ENCODE measurements at regions not wholly inside any gene's neighbourhood (a gene's known extent, or its start where the extent isn't known, plus 50 kb on each side); places are given as distances from the start of the nearest gene placed in this dataset.
"Not testable (repeated sequence)": the region's sequence is repeated elsewhere in the genome, so short reads cannot be mapped to it uniquely, and the experiment has no call there.

- peak; percentile 25 for DNase-seq
Observed at GRCh38 chr5:123721675-123722276, 209.8 kb downstream of the CSNK1G3 start.

- peak; percentile 12 for DNase-seq
Observed at GRCh38 chr5:123720955-123721354, 209.0 kb downstream of the CSNK1G3 start.

DNA sequence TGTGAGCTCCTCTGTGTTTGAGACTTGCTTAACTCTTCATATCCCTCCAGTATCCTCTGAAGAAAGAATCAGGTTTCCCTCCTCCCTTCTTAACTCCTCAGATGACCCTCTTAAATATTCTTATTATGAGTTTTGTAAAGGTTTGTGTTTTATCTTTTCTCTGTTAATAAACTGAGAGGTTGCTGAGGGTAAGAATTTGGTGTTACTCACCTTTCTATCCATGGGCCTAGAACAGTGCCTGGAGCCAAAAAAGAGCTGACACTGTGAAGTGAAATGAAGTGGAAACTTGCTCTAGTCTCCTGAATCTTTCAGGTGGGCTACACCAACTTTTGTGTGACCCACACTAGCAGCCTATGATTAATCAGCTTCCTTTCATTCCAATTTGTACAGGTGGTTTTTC, 208.4 kb downstream of the CSNK1G3 start:
- no peak for DNase-seq

GRCh38 chr5:123719004-123719403, 207.0 kb downstream of the CSNK1G3 start:
- no peak for DNase-seq

GRCh38 chr5:123718238-123718637, 206.3 kb downstream of the CSNK1G3 start:
- no peak for DNase-seq

DNA sequence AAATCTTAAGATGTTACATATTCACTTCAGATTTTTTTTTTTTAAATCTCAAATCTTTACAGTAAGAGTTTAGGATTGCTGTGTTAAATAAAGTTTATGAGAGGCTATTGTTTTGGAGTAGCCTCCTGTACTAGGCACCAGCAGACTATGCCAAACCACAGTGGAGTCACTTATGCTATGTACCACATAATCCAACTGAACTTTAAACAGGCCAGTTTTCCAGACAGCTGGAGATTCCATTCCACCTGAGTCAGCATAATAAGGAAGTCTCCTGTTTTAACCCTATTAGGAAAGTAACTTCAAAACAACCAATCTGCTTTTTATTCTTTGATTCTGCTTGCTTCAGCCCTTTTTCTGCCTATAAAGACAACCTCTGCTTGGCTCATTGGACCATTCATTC, 205.2 kb downstream of the CSNK1G3 start:
- no peak for DNase-seq

- no peak for DNase-seq
Observed at GRCh38 chr5:123710031-123710430, 198.1 kb downstream of the CSNK1G3 start.

DNA sequence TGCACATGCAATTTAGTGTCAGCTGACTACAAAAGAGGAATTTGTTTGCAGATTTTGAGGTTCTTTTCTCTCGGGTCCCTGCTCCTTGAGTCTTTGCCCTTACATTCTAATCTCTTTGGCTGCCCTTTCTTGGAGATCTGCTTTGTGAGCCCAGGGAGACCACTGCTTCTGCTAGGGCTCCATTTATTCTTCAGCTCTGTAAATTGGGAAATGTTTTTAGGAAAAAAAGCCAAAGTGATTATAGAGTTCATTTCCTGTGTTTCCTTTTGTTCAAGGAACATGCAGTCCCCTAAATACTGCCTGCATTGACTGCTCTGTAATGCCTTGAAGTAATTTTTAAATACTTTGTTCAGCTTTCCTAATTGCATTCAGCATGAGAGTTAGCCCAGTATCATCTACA, 197.4 kb downstream of the CSNK1G3 start:
- no peak for DNase-seq

- no peak for DNase-seq
Observed at GRCh38 chr5:123708074-123708806, 196.3 kb downstream of the CSNK1G3 start.

DNA sequence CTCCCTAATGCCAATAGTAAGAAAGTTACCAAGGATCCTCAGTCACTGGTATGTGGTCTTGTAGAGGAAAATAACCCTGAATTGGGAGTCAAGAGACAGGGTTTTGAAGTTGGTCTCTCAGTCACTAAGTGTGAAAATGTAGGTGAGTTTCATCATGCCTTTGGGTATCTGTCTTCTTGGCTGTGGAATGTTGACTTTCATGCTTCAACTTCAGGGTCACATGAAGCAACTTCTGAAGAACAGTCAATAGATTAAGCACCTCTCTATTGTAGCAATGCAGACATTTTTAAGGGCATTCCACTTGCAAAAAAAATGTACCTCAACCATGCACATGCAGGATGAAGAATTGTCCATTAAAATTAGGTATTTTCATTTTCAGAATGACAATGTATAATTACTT, 194.6 kb downstream of the CSNK1G3 start:
- DNase-seq = no peak

- DNase-seq = no peak
Observed at GRCh38 chr5:123705741-123706140, 193.8 kb downstream of the CSNK1G3 start.

- DNase-seq = no peak
Observed at GRCh38 chr5:123701511-123702200, 189.7 kb downstream of the CSNK1G3 start.

DNA sequence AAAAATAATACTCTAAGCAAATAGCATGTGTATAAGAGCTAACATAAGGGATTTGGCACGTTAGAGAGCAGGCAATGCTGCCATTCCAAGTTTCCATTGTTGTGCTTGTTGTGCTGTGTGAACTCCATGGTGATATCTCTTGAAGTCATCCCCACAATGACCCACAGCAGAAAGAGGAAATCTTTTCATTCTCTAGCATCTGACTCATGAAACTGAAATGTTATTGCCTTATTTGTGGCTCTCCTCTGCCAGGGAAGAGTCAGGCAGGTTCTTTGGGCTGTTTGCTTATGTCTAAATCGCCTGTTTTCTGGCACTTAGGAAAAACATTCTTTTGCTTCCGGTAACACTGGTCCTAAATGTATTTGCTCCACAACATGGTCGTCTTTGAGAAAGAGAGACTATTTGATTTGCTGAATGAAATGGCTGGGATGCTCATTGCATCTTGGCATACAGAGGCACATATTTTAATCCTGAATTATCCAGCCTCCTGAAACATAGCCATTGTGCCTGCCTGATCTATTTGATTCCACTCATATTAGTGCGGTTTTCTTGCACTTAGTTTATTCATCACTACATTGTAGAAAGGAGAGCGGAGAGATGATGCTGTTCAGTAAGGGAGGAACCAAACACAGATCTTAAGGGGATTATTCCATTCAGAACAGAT, 188.8 kb downstream of the CSNK1G3 start:
- no peak for DNase-seq

DNA sequence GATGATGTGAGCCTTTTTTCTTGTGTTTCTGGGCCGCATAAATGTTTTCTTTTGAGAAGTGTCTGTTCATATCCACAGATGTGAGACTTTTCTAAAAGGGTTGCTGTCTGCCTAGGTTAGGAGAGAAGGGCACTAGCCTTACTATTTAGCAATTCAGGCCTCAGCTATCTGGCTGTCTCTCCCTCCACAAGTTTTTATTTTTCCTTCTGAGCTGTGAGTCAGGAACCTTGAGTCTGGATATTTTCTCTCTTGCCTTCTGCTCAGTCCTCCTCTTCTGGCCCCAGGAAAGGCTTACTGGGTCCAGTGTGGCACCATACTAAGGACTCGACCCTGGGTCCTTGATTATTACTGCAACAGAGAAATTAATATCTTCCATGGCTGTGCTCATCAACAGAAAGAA, 187.6 kb downstream of the CSNK1G3 start:
- DNase-seq = no peak

- DNase-seq = not testable (repeated sequence)
Observed at GRCh38 chr5:123698937-123699336, 187.0 kb downstream of the CSNK1G3 start.

GRCh38 chr5:123696921-123697341, 185.0 kb downstream of the CSNK1G3 start:
- DNase-seq = no peak

- DNase-seq = no peak
Observed at GRCh38 chr5:123690821-123691220, 178.8 kb downstream of the CSNK1G3 start.

DNA sequence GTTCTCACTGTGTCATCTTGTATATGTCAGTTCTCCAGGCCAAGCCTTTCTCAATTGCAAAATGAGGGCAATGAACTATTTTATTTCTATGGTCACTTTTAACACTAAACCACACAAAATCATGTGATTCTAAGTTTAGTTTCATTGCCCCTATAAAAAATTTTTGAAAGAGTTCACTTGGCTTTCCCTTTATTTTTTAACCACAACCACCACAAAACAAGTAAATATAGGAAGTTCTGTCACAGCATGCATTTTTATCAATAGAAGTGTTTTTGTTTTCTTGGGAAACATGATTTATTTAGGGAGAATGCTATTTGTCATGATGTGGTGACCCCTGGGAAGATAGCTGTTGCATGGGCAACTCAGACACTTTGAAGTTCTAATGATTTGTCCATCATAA, 169.1 kb downstream of the CSNK1G3 start:
- no peak for DNase-seq

DNA sequence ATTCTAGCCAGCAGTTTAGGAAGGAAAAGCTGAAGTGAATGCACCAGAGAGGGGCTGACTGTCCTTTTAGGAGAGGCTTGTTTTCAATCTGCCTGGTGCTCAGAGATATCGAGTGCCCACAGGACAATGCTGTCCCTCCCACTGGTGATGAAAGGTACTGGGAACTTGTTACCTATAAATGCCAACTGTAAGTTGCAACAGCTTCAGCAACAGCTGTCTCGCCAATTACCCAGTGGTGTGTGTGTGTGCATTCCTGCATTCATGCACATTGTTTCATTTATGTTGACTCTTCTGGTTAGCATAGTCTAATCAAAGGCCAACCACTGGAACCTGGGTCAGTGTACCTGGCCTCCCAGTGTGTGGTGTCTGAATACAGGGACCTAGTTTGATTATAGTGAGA, 161.1 kb downstream of the CSNK1G3 start:
- DNase-seq = no peak

- DNase-seq = no peak
Observed at GRCh38 chr5:123671711-123672456, 159.9 kb downstream of the CSNK1G3 start.

- peak; percentile 63 for DNase-seq
Observed at GRCh38 chr5:123671042-123671441, 159.1 kb downstream of the CSNK1G3 start.

Measured in hematopoietic multipotent progenitor cell treated with erythropoietin and hydrocortisone succinate and interleukin-3 and kit ligand, for 8 days (in vitro differentiated cells).